GM19239 (cell line): ENCODE measurements at regions not wholly inside any gene's neighbourhood (a gene's known extent, or its start where the extent isn't known, plus 50 kb on each side); places are given as distances from the start of the nearest gene placed in this dataset.
"Not testable (repeated sequence)": the region's sequence is repeated elsewhere in the genome, so short reads cannot be mapped to it uniquely, and the experiment has no call there.

Source experiments
- DNase-seq: peaks from one replicate; pipeline ENCODE4 v3.0.0; 2011; ENCODE audit warnings: low spot score; ENCODE audit not compliant: insufficient read length
- FAIRE-seq: peaks from 2 replicates; lab custom pipeline; 2011; peaks lifted over from hg19 to GRCh38; lab: Jason Lieb, UNC

DNA sequence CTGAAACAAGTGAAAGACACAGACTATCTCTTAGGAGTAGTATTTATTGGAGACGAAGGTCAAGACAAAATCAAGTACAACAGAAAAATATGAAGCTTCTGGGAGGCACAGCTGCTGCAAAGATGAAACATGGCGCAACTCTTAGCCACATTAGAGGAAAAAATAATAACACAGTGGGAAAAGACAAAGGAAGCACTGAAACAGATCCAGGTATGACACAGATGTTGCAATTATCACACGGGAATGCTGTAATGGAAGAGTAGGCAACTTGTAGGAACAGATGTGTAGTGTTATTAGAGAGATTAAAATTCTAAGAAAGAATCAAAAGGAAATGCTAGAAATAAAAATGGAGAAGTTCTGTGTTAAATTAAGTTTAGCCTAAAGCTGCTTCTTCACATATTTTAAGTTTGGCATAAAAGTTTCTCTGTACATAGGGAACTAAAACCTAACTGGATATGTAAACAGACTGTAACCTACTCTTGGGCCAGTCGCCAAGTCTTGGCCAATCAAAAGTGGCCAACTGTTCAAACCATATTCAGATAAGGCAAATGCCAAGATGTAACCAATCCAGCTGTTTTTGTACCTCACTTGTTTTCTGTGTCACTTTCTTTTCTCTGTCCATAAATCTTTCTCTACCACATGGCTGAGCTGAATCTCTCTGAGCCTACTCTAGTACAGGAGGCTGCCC is 1132.0 kb upstream of the LRRTM3 start:
- DNase-seq (no peak), FAIRE-seq (no peak)

DNA sequence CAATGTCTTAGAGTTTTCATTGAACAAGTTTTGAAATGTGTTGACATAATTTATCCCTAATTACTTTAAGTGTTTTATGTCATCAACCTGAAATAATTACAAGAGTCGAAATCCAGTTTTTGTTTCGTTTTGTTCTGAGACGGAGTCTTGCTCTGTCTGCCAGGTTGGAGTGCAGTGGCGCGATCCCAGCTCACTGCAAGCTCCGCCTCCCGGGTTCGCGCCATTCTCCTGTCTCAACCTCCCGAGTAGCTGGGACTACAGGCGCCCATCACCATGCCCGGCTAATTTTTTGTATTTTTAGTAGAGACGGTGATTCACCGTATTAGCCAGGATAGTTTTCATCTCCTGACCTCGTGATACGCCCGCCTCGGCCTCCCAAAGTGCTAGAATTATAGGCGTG is 1131.0 kb upstream of the LRRTM3 start:
- not testable (repeated sequence) for FAIRE-seq, DNase-seq

DNA sequence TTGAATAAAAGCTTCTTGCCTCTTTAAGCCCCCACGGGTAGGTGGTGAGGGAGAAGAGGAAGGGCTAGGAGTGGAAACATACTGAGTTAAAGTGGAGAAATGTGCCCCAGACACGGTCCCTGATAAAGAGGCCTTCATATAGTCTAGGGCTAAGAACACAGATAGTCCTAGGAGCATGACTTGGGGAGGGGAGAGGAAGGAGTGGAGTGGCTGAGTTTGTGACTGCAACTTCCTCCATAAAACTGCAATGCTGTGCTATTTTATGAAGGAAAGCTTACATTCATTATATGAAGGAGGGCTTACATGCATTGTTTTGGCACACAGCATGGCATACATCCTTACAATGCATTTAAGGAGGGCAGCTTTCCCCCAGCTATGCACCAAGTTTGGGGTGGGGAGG is 1129.4 kb upstream of the LRRTM3 start:
- no peak for DNase-seq
- FAIRE-seq: no peak

DNA sequence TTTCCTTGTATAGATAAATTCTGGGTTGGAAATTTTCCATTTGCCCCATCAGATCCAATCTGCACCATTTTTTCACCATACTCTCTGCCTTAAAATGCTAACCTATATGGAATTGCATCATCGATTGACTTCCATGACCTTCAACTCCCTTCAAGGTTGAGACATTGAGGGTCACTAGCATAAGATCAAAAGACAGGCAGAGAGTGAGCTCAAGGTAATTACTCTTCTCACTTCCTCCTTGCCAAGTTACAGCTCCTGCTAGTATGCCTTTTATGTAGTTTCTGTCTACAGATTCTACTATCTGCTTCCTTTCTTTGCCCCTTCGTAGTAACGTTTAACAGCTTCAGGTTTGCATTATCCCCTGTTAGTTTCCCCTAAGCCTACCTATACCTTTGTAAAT is 1127.7 kb upstream of the LRRTM3 start:
- DNase-seq: no peak
- no peak for FAIRE-seq

DNA sequence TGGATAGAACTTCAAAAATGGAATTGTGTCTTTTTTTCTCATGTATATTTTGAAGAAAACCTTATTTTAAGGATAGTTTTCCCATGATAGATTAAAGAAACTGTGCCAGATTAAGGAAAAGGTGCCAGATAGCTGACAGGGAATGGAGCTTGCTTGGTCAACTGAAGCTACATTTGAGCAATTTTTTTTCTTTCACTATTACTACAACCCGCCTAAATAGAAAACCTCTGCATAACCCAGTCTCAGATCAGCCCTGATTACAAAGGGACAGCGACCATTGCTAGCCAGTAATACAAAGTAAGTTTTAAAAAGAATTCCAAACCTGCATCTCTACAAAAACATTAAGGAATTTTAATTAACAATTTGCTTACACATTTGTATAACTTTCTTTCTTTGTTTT is 1123.4 kb upstream of the LRRTM3 start:
- DNase-seq (no peak), FAIRE-seq (no peak)

DNA sequence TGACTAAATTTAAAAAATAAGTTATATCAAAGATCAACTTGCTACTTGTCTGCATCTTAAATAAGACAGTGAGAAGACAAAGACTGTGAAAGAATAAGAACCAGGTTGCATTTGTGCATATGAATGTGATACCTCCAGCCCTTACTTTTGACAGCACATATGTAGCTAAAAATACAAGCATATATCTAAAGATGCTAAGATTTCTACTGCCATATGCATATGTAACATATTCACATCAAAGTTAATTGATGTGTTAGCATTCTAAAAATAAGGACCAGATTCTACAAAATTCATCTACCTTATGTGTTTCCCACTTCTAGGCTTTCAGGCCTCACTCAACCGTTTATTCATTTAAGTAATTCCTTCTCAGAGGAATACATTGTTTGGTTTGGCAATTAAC is 1120.3 kb upstream of the LRRTM3 start:
- FAIRE-seq (no peak), DNase-seq (no peak)

DNA sequence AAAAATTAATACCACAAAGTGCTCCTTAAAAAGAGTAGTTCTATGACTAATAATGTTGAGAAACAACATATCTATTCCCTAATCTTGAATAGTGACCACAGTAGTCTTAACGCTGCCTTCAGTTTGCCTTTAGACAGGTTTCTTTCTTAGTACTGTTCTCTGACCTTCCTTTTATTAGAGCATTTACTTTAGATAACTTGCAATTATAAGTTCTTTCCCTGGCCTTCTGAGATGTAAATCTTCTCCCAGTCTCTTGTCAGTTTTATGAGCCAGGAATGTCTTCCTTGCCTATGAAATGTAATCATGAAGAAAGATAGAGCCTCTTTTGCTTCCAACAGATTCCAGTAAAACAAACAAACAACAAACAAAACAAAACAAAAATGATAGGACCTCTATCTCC is 1119.8 kb upstream of the LRRTM3 start:
- DNase-seq (no peak), FAIRE-seq (no peak)

DNA sequence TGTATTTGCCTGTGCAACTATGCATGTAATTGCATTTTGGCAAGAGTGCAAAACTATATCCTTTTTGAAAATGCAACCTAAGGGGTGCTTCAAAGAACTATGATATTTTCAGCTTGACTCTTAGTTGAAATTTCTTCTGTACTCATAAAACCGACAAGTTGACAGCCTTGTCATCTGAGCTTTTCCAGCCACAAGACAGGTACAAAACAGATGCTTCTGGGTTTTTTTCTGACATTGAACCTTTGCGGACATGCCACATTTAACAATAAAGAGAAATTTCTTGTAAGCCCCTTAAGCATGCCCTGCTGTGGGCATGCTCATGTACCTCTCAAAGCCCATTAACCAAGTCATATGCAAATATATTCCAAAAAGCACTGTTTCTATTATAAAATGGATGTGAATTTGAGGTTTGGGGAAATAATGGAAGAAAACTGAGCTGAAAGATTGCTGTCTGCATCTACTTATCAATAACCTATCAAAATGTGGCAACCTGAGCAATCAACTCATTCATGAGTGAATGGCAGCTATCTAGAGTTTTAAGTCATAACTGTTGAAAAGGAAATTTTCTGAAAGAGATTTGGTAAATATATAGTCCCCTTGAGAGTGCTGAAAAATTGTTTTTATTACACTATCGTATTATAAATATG is 1117.0 kb upstream of the LRRTM3 start:
- FAIRE-seq (no peak), DNase-seq (no peak)

DNA sequence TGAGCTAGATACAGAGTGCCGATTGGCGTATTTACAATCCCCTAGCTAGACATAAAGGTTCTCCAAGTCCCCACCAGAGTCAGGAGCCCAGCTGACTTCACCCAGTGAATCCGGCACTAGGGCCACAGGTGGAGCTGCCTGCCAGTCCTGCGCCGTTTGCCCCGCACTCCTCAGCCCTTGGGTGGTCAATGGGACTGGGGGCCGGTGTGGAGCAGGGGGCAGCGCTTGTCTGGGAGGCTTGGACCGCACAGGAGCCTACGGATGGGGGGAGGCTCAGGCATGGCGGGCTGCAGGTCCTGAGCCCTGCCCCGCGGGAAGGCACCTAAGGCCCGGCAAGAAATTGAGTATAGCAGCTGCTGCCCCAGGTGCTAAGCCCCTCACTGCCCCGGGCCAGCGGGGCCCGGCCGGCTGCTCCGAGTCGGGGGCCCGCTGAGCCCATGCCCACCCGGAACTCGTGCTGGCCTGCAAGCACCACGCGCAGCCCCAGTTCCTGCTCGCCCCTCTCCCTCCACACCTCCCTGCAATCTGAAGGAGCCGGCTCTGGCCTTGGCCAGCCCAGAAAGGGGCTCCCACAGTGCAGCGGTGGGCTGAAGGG is 1113.8 kb upstream of the LRRTM3 start:
- FAIRE-seq (no peak), DNase-seq (no peak)

DNA sequence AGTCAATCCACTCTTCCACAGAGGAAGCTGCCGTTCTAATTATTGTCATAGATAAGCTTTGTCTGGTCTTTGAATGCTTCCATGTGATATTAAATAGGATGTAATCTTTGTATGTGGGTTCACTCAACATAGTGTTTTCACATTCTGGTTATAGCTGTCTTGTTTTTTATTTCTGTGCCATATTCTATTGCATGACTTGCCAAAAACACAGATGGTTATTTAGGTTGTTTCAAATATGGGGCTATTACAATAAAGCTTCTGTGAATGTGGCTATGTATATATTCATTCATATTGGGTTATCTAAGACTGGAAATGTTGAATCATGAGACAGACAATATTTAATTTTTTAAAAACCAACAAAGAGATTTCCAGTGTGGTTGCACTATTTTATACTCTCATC is 1109.3 kb upstream of the LRRTM3 start:
- FAIRE-seq: no peak
- DNase-seq: no peak

DNA sequence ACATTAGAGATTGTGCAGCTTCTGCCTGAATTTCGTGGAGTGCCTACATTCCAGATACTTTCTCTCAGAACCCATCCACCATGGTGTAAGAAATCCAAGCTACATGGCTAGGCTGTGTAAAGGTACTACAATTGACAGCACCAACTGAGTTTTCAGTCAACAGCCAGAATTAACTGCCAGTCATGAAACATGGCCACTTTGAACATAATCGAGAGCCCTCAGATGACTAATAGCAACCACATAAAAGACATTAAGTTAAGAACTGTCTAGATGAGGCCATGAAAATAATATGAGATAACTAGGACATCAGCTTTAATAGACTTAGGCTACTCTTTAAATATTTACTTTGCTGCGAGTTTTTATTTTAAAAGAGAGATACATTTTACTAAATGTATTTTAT is 1106.8 kb upstream of the LRRTM3 start:
- DNase-seq: no peak
- FAIRE-seq: no peak

DNA sequence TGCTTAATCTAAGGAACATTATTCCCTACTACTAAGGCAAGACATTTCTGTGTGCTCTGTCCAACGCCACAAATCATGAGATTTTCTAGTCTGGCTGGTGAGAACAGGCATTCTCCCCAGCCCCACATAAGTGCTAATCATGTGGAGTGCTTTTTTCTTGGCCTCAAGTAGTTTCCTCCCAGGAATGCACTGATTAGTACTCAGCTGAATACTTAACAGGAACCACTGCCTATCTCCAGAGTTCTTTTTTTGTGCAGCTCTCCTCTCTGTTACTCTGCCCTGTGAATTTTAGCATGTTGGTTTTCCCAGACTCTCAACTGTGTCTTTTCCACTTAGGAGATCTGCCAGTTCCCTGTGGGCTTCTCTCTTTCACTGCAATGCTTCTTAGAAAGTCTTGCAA is 1098.5 kb upstream of the LRRTM3 start:
- FAIRE-seq (no peak), DNase-seq (no peak)

DNA sequence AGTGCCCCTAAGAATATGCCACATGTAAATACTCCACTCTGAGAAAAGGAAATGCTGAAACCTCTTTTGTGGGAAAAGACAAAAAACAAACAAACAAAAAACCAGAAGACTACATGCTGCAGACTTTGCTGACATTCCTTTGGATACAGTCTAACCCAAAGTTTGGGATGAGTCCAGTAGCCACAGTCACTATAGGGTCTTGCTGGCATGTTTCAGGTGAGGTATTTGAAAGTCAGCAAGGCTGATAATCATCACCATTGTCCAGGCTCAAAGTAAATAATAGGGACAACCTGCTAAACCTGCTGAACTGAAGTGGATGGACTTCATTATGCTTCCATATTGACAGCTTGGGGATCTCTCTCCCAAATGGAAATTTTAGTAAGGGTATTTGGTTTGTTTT is 1087.0 kb upstream of the LRRTM3 start:
- no peak for FAIRE-seq
- DNase-seq: no peak

DNA sequence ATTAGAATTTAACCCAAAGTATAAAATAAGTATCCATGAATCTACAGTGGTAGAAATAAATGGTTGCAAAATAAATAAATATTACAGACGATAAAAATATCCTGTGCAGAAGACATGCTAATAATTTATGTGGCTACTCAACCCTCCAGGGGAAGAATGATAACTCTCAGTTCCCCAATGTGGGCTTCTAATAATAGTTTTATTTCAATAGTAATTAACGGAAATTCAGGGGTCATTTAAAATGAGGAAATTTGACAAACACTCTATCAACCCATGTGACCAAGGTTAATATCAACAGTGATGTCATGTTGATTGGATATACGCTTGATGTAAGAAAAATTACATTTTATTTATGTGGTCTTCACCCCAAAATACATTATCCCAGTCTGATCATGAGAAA is 1082.6 kb upstream of the LRRTM3 start:
- FAIRE-seq: no peak
- no peak for DNase-seq

DNA sequence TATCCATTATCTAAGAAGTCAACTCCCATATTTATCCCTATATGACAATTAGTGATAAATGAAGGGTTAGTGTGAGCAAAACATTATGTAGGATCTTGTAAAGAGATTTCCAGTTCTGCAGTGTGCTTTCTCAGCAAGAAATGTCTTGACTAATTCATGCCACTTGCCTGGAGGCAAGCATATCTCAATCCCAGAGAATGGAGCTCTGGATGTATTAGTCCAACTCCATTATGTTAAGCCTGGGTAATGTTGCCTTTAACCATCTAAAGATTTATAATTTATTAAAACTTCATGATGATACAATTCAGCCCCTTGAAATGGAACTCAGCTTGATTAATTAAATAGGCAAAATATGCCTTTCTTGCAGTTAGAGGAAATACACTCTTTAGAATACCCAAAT is 1079.9 kb upstream of the LRRTM3 start:
- DNase-seq (no peak), FAIRE-seq (no peak)

DNA sequence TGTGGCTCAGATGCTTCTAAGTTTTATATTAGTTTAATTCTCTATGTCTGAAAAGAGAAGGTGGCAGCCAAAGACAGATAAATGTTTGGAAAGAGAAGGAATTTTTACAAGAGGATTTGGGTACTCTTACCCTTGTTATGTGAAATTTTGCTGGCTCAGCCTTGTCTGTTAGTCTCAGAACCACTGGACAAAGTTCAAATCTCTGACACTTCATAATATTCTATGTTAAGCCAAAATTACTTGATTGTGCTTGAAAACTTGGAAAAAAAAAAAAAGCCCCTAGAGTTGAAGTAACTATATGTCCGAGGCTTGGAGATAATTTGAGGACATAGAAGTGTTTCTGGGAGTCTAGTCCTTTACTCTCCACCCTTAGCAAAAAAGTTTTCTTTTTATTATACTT is 1079.3 kb upstream of the LRRTM3 start:
- FAIRE-seq: no peak
- no peak for DNase-seq

DNA sequence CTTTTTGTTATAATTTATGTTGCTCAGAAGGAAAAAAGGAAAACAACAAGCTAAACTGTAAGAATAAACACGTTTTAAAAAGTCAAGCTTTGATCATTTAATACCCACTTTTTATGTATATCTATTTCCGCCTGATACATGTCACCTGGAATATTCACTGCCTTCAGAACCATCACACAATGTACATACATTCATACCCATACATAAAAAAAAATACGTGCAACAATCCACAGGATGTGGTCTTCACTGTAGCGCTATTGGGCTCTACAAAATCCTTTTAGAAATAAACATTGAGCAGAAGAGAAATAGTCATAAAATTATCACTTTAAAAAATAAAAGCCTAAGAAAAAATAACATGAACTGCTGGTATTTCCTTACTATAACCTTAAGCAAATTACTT is 1078.9 kb upstream of the LRRTM3 start:
- DNase-seq (no peak), FAIRE-seq (no peak)

DNA sequence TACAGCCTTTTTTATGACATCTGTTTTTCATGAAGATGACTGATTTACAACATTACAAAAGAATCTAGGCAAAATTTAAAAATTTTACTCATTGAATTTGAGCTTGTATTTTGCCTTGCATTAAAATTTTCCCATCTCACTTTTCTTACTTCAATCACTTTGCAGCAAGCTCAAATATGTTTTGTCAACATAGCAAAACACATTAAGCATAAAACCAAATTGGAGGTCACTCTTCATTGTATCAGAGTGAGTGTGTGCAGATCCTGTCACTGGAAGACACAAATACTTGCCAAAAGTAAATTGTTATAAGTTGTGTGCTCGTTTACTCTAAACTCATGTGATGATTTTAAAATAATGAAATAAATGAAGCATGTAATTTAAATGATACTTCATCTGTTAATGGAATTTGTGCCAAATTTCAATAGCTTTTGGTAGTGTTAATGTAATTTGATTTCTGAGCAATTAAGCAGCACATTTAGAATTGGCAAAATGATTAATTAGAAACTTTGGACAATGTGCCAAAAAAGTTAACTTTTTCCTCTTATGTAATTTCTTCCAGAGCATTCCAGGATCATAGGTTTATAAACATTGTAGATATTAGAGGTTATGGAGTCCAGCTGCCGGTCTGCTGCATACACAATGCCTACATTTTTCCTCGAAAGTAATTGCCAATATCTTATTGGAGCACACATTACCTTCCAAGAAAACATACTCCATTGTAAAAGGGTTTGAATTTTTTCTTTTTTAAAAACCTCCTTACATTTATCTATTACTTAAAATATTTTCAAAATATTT is 1078.2 kb upstream of the LRRTM3 start:
- DNase-seq (no peak), FAIRE-seq (no peak)

DNA sequence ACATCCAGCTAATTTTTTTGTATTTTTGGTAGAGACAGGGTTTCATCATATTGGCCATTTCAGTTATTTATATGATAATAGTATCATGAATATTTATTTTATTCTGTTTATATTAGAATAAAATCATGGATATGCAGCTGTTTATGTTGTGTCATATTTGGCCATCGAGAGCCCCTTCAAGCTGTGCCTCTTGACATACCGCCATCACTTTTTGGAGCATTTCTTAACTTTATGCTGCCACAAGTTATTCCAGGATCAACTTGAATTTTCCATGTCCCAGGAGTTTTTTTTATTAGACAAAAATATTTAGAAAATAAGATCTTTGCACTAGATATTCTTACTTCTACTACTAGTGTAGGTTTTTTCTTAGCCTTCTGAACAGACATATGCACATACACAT is 1067.0 kb upstream of the LRRTM3 start:
- FAIRE-seq (no peak), DNase-seq (no peak)

DNA sequence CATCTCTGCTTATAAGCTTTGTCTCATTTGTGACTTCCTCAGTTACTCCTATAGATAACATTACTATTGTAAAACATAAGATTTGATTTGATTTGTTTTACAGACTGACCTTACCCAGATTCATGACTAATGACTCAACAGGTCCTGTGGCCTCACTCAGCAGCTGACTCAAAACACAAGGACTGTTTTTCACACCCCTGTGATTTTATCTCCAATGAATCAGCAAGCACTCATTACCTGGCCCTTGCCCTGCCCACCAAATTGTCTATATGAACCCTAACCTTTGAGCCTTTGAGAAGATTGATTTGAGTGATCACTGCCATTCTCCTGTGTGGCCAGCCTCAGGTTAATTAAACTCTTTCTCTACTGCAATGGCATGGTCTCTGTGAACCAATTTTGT is 1064.6 kb upstream of the LRRTM3 start:
- FAIRE-seq: no peak
- DNase-seq: no peak
